ENCODE measurements at regions not wholly inside any gene's neighbourhood (a gene's known extent, or its start where the extent isn't known, plus 50 kb on each side); places are given as distances from the start of the nearest gene placed in this dataset.

DNA sequence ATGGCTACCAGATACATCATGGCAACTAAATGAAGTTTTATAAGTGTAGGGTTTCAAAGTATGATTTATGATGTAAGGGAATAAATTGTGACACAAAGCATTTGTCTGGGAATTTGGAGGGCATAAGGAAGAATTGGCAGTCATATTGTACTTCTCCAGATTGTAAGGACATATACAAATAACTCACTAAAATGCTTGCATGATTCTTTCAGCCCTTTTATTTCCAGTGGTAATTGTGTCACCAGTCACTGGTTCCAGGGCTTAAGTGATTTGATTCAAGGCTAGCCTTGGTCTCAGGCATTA, 299.4 kb upstream of the ANO5 start:
- no peak overlapping the region for H3K4me2 ChIP-seq (replicated peaks; ENCODE audit: extremely low read depth, low read length, poor library complexity, severe bottlenecking)
- no peaks in the 10 kb centered on the region for H3K9me3 ChIP-seq (replicated peaks in 1 of 2; ENCODE audit: control insufficient read depth in 1 of 2, insufficient read depth in 1 of 2, low read length in 2 of 2)
- intact Hi-C loops (cut with micrococcal nuclease): no loop called here
- H3K27me3 ChIP-seq (ENCODE audit: control insufficient read depth in 2 of 2, insufficient read depth in 2 of 2, low read length in 2 of 2): no peaks in the 10 kb centered on the region
- H3K4me1 ChIP-seq (ENCODE audit: control insufficient read depth in 1 of 2, insufficient read depth in 2 of 2, low read length in 2 of 2): peaks cover 11 to 17% of the 10 kb centered on the region in 2 donors
- H4K20me1 ChIP-seq (ENCODE audit: insufficient read depth, low read length): no peaks in the 10 kb centered on the region
- peaks cover 0 to 2% (median 0%) of the 10 kb centered on the region in 3 donors for H3K27me3 Mint-ChIP-seq (ENCODE audit: low read depth in 3 of 3)
- H3K36me3 Mint-ChIP-seq: no peaks in the 10 kb centered on the region
- H3K4me1 Mint-ChIP-seq: peaks cover 22% of the 10 kb centered on the region
- H3K27ac ChIP-seq (ENCODE audit: low read depth in 1 of 2, low read length in 2 of 2): no peak overlapping the region
- no peaks in the 10 kb centered on the region for H3K79me2 ChIP-seq (ENCODE audit: insufficient read depth, low read length)
- H3K9me3 Mint-ChIP-seq: no peaks in the 10 kb centered on the region
- no peak overlapping the region for H3K9ac ChIP-seq (ENCODE audit: insufficient read depth, low read length, poor library complexity, severe bottlenecking)
- TF ChIP-seq, protein P1, sequence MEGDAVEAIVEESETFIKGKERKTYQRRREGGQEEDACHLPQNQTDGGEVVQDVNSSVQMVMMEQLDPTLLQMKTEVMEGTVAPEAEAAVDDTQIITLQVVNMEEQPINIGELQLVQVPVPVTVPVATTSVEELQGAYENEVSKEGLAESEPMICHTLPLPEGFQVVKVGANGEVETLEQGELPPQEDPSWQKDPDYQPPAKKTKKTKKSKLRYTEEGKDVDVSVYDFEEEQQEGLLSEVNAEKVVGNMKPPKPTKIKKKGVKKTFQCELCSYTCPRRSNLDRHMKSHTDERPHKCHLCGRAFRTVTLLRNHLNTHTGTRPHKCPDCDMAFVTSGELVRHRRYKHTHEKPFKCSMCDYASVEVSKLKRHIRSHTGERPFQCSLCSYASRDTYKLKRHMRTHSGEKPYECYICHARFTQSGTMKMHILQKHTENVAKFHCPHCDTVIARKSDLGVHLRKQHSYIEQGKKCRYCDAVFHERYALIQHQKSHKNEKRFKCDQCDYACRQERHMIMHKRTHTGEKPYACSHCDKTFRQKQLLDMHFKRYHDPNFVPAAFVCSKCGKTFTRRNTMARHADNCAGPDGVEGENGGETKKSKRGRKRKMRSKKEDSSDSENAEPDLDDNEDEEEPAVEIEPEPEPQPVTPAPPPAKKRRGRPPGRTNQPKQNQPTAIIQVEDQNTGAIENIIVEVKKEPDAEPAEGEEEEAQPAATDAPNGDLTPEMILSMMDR (IDR thresholded peaks at IDR 0.05): no peak
- no peak for DNase-seq
- H3K36me3 ChIP-seq (replicated peaks in 1 of 2; ENCODE audit: control insufficient read depth in 1 of 2, insufficient read depth in 2 of 2, low read length in 2 of 2): no peaks in the 10 kb centered on the region
- H3K27ac Mint-ChIP-seq: no peak overlapping the region
- no peak overlapping the region for H2AFZ ChIP-seq (ENCODE audit: insufficient read depth, low read depth, low read length, poor library complexity, severe bottlenecking)
- no peak overlapping the region for H3K4me3 Mint-ChIP-seq
- no peak overlapping the region for H3K4me3 ChIP-seq (replicated peaks in 1 of 3; ENCODE audit: low read depth in 2 of 3, low read length in 3 of 3)

DNA sequence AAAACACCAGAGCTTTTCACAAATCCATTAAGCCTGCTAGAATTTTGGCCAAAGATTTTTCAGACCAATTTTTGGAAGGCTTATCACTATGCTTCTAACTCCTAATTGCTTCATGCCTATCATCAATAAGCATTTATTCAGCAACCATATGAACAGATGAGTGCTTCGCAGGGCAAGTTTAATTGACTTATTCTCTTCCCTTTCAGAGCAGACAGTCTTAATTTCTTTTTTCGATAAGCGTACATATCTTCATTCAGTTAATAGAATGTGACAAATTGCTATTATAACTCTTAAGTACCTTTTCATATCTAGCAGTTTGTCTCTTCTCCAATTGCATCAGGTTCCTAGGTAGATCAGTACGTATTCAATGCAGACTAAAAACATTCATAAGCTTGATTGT, 298.4 kb upstream of the ANO5 start:
- no peaks in the 10 kb centered on the region for H3K27me3 ChIP-seq (ENCODE audit: control insufficient read depth in 2 of 2, insufficient read depth in 2 of 2, low read length in 2 of 2)
- no peak overlapping the region for H3K4me2 ChIP-seq (replicated peaks; ENCODE audit: extremely low read depth, low read length, poor library complexity, severe bottlenecking)
- Mint-ChIP-seq H3K4me3 (no peak overlapping the region), H3K27me3 (ENCODE audit: low read depth in 3 of 3) (no peaks in the 10 kb centered on the region), H3K4me1 (peaks cover 17% of the 10 kb centered on the region), H3K27ac (no peak overlapping the region), H3K9me3 (no peaks in the 10 kb centered on the region), H3K36me3 (no peaks in the 10 kb centered on the region)
- H4K20me1 ChIP-seq (ENCODE audit: insufficient read depth, low read length): no peaks in the 10 kb centered on the region
- no peak for DNase-seq
- H2AFZ ChIP-seq (ENCODE audit: insufficient read depth, low read depth, low read length, poor library complexity, severe bottlenecking): no peak overlapping the region
- no peak overlapping the region for H3K4me3 ChIP-seq (replicated peaks in 1 of 3; ENCODE audit: low read depth in 2 of 3, low read length in 3 of 3)
- intact Hi-C loops (cut with micrococcal nuclease): no loop called here
- H3K36me3 ChIP-seq (replicated peaks in 1 of 2; ENCODE audit: control insufficient read depth in 1 of 2, insufficient read depth in 2 of 2, low read length in 2 of 2): no peaks in the 10 kb centered on the region
- no peak overlapping the region for H3K9ac ChIP-seq (ENCODE audit: insufficient read depth, low read length, poor library complexity, severe bottlenecking)
- H3K9me3 ChIP-seq (replicated peaks in 1 of 2; ENCODE audit: control insufficient read depth in 1 of 2, insufficient read depth in 1 of 2, low read length in 2 of 2): no peaks in the 10 kb centered on the region
- WGBS (ENCODE audit: insufficient coverage): no CpG with 5 or more reads among the region's 4 CpGs
- TF ChIP-seq, protein P1 (IDR thresholded peaks at IDR 0.05): no peak
- no peaks in the 10 kb centered on the region for H3K79me2 ChIP-seq (ENCODE audit: insufficient read depth, low read length)
- H3K27ac ChIP-seq (ENCODE audit: low read depth in 1 of 2, low read length in 2 of 2): no peak overlapping the region
- H3K4me1 ChIP-seq (ENCODE audit: control insufficient read depth in 1 of 2, insufficient read depth in 2 of 2, low read length in 2 of 2): peaks cover 11 to 17% of the 10 kb centered on the region in 2 donors

All from CD14-positive monocyte (primary cell).